MCF 10A (cell line): ENCODE measurements at regions not wholly inside any gene's neighbourhood (a gene's known extent, or its start where the extent isn't known, plus 50 kb on each side); places are given as distances from the start of the nearest gene placed in this dataset.

Experiments used
- BruUV-seq: library from RNA; stranded (reverse); fragments of 400-500 nt; replicated peaks from 2 replicates; lab custom pipeline; 2021; lab: Mats Ljungman, UMichigan
- CTCF ChIA-PET: fragments of 300-600 bp; sonication (Branson Sonifier 250); formaldehyde crosslinking; extraction: SDS; loops from one replicate; lab custom pipeline; 2021; ENCODE audit warnings: antibody characterized with exemption, inconsistent platforms; lab: Yijun Ruan, JAX
- POLR2A ChIA-PET: fragments of 300-600, 350-650 bp; sonication (Branson Sonifier 250); formaldehyde crosslinking; extraction: SDS; loops from one replicate; lab custom pipeline; 2020; ENCODE audit warnings: antibody characterized with exemption, inconsistent platforms; lab: Yijun Ruan, JAX
- DNase-seq: peaks from one replicate; pipeline ENCODE4 v3.0.0-alpha.2; 2018; ENCODE audit not compliant: unreplicated experiment
- H3K27ac Mint-ChIP-seq: one replicate; pipeline ENCODE4 v1.8.0; 2022; ENCODE audit warnings: mild to moderate bottlenecking, low read depth, mixed read lengths; ENCODE audit not compliant: unreplicated experiment
- H3K27me3 Mint-ChIP-seq: one replicate; pipeline ENCODE4 v1.8.0; 2022; ENCODE audit warnings: mixed read lengths; ENCODE audit not compliant: insufficient read depth, unreplicated experiment
- H3K36me3 Mint-ChIP-seq: one replicate; pipeline ENCODE4 v1.8.0; 2022; ENCODE audit warnings: mild to moderate bottlenecking, moderate library complexity, mixed read lengths; ENCODE audit not compliant: insufficient read depth, unreplicated experiment
- H3K4me1 Mint-ChIP-seq: one replicate; pipeline ENCODE4 v1.8.0; 2022; ENCODE audit warnings: mixed read lengths; ENCODE audit not compliant: insufficient read depth, unreplicated experiment
- H3K4me3 Mint-ChIP-seq: one replicate; pipeline ENCODE4 v1.8.0; 2022; ENCODE audit warnings: mild to moderate bottlenecking, moderate library complexity, mixed read lengths; ENCODE audit not compliant: unreplicated experiment
- H3K9me3 Mint-ChIP-seq: one replicate; pipeline ENCODE4 v1.8.0; 2022; ENCODE audit warnings: mixed read lengths; ENCODE audit not compliant: unreplicated experiment
- intact Hi-C: fragments of 100-400 bp; cut with micrococcal nuclease; formaldehyde crosslinking; loops from 2 replicates; pipeline ENCODE4 v1.14.1; 2022
- TF ChIP-seq, protein P1 (sequence below): fragments of 200-600 bp; IDR thresholded peaks from one replicate; pipeline ENCODE4 v1.8.0; 2022; ENCODE audit warnings: antibody characterized with exemption, mild to moderate bottlenecking; ENCODE audit not compliant: unreplicated experiment

DNA sequence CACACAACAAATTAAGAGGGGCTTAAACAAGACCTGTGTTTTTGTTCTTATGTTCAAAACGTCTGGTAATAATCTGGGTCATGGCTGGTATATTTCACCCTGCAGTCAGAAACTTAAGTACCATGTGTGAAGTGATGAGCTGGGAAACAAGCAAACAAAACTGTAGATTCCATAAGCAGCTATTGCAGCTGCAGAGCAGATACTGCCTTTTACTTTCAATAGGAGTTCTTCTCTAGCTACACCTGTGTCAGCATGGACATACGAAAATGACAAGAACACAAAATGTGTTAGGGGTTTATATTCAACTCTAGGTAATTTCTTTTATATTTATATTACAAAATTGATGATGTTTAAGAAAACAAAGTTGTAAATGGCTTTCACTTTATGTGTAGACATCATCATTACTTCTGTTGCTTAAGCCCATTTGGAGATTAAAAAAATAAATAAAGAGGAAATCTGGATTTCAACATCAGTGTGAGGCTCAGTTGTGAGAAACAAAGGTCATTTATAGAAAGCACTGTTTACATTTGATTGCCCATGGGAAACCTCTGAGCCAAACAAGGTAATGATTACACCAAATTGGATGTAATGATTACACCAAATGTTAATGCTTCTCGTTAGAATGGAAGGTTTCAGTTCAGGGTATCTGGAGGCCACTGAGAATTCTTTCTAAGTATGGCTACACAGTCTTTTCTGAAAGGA is 451.0 kb upstream of the SLC10A2 start:
- TF ChIP-seq, protein P1, sequence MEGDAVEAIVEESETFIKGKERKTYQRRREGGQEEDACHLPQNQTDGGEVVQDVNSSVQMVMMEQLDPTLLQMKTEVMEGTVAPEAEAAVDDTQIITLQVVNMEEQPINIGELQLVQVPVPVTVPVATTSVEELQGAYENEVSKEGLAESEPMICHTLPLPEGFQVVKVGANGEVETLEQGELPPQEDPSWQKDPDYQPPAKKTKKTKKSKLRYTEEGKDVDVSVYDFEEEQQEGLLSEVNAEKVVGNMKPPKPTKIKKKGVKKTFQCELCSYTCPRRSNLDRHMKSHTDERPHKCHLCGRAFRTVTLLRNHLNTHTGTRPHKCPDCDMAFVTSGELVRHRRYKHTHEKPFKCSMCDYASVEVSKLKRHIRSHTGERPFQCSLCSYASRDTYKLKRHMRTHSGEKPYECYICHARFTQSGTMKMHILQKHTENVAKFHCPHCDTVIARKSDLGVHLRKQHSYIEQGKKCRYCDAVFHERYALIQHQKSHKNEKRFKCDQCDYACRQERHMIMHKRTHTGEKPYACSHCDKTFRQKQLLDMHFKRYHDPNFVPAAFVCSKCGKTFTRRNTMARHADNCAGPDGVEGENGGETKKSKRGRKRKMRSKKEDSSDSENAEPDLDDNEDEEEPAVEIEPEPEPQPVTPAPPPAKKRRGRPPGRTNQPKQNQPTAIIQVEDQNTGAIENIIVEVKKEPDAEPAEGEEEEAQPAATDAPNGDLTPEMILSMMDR = no peak
- H3K4me3 Mint-ChIP-seq = no peak overlapping the region
- intact Hi-C loops = no loop called here
- no TSS peak for BruUV-seq
- no peaks in the 10 kb centered on the region for H3K36me3 Mint-ChIP-seq
- no peak for DNase-seq
- ChIA-PET POLR2A (no interaction called here), CTCF (no interaction called here)
- H3K27ac Mint-ChIP-seq = no peak overlapping the region
- no peaks in the 10 kb centered on the region for H3K9me3 Mint-ChIP-seq
- no peaks in the 10 kb centered on the region for H3K4me1 Mint-ChIP-seq
- no peaks in the 10 kb centered on the region for H3K27me3 Mint-ChIP-seq

DNA sequence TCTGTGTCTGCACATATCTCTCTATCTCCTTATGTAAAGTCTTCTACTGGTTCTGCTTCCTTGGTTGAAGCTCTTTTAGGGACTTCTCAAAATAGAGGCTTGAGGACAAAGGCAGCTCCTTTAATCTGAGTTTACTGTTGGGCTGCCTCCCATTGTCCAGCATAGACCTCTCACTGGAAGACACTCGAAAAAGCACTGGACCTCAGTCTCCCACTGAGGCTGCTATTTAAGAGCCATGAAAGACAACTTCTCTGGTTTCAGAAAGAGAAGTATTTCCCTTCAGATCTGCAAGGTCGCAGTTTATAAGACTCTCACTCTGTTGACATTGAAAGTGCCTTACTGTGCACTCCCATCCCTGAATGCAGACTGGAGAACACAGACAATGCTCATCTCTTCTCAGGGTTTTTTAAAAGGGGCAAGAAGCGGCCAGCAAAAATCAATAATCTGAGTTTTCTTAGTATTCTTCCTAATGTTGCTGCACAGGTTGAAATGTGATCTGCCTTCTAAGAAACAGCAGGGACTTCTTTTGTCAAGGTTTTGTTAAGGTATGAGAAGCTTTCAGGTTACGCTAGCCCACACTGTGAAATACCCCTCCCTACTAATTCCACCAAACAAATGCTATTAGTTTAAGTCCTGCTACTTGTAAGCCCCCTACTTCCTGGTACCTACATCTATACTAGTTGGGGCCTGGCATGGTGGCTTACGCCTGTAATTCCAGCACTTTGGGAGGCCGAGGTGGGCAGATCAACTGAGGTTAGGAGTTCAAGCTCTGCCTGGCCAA is 450.0 kb upstream of the SLC10A2 start:
- DNase-seq = no peak
- TF ChIP-seq, protein P1 = no peak
- no peaks in the 10 kb centered on the region for H3K36me3 Mint-ChIP-seq
- intact Hi-C loops = no loop called here
- no peak overlapping the region for H3K4me3 Mint-ChIP-seq
- H3K27me3 Mint-ChIP-seq = no peaks in the 10 kb centered on the region
- no peaks in the 10 kb centered on the region for H3K9me3 Mint-ChIP-seq
- no TSS peak for BruUV-seq
- POLR2A ChIA-PET = no interaction called here
- CTCF ChIA-PET = no interaction called here
- H3K27ac Mint-ChIP-seq = no peak overlapping the region
- H3K4me1 Mint-ChIP-seq = no peaks in the 10 kb centered on the region

DNA sequence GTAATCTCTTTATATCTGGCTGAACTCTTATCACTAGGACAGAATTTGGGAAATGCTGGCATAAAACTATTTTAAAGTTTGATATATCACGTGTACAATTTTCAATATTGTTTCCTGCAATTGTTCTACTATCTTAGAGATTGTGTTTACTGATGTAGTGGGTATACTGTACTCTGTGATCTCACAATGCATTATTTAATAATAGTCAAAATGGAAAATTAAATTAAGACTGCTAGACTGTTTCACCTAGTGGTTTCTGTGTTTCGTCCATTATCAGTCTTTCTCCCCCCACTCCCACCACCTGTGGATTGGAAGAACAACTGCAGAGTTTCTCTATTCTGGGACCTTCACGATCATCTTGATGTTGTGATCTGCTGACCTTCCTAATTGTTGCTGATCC is 449.2 kb upstream of the SLC10A2 start:
- intact Hi-C loops = no loop called here
- H3K27ac Mint-ChIP-seq = no peak overlapping the region
- ChIA-PET CTCF (no interaction called here), POLR2A (no interaction called here)
- no TSS peak for BruUV-seq
- no peak for DNase-seq
- H3K27me3 Mint-ChIP-seq = no peaks in the 10 kb centered on the region
- H3K4me1 Mint-ChIP-seq = no peaks in the 10 kb centered on the region
- H3K36me3 Mint-ChIP-seq = no peaks in the 10 kb centered on the region
- no peaks in the 10 kb centered on the region for H3K9me3 Mint-ChIP-seq
- no peak overlapping the region for H3K4me3 Mint-ChIP-seq
- TF ChIP-seq, protein P1 = no peak

DNA sequence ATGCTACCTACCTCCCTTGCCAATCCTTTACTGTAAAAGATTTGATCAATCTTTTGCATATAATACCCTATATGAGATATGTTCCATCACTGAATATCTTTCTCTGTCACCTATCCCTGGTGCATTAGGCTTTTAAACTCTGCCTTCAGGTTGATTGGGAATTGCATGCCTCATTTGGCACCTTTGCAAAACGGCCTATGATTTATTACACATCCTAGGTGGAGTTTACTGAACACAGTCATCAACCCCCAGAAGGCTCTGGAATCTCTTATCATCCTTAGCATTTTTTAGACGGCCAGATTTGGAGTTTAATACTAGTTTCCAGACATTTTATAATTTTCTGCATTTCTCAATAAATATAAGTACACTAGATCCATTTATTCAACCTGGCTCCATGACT is 448.4 kb upstream of the SLC10A2 start:
- H3K36me3 Mint-ChIP-seq = no peaks in the 10 kb centered on the region
- POLR2A ChIA-PET = no interaction called here
- no peak for DNase-seq
- TF ChIP-seq, protein P1 = no peak
- CTCF ChIA-PET = no interaction called here
- H3K4me3 Mint-ChIP-seq = no peak overlapping the region
- no peaks in the 10 kb centered on the region for H3K27me3 Mint-ChIP-seq
- intact Hi-C loops = no loop called here
- no peaks in the 10 kb centered on the region for H3K4me1 Mint-ChIP-seq
- BruUV-seq = no TSS peak
- H3K9me3 Mint-ChIP-seq = no peaks in the 10 kb centered on the region
- no peak overlapping the region for H3K27ac Mint-ChIP-seq
